WTC11 (cell line): ENCODE measurements at regions not wholly inside any gene's neighbourhood (a gene's known extent, or its start where the extent isn't known, plus 50 kb on each side); places are given as distances from the start of the nearest gene placed in this dataset.

ENCODE experiments used
- ATAC-seq: fragments of 200-7000 bp; cut with Tn5 transposase; 2 replicates; pipeline ENCODE4 v1.10.0; 2021; ENCODE audit warnings: mild to moderate bottlenecking, moderate library complexity
- CTCF ChIA-PET: fragments of 300-600 bp; sonication (Branson Sonifier 250); formaldehyde crosslinking; loops from one replicate; lab custom pipeline; 2021; ENCODE audit warnings: antibody characterized with exemption; lab: Charles Lee
- POLR2A ChIA-PET: fragments of 350-600 bp; sonication (Branson Sonifier 250); formaldehyde crosslinking; loops from one replicate; lab custom pipeline; 2021; ENCODE audit warnings: antibody characterized with exemption; lab: Charles Lee
- DNase-seq: peaks from one replicate; pipeline ENCODE4 v3.0.0; 2021; ENCODE audit warnings: low spot score
- H3K27ac Mint-ChIP-seq: 2 replicates; pipeline ENCODE4 v1.8.0; 2021; ENCODE audit warnings: mixed read lengths
- H3K27me3 Mint-ChIP-seq: 2 replicates; pipeline ENCODE4 v1.8.0; 2021; ENCODE audit warnings: low read depth, mild to moderate bottlenecking, moderate library complexity, mixed read lengths
- H3K36me3 Mint-ChIP-seq: 2 replicates; pipeline ENCODE4 v1.8.0; 2021; ENCODE audit warnings: mixed read lengths
- H3K4me1 Mint-ChIP-seq: 2 replicates; pipeline ENCODE4 v1.8.0; 2022; ENCODE audit warnings: mixed read lengths
- H3K4me3 Mint-ChIP-seq: 2 replicates; pipeline ENCODE4 v1.8.0; 2021; ENCODE audit warnings: mild to moderate bottlenecking, moderate library complexity, mixed read lengths
- H3K9me3 Mint-ChIP-seq: 2 replicates; pipeline ENCODE4 v1.8.0; 2021; ENCODE audit warnings: mixed read lengths
- ARID4B ChIP-seq: sonication (generic); formaldehyde crosslinking; IDR thresholded peaks from 2 replicates; pipeline ENCODE4 v1.8.0; 2023; ENCODE audit warnings: missing genetic modification reagents, mild to moderate bottlenecking, borderline replicate concordance
- CDX4 ChIP-seq: fragments of 250-450 bp; sonication (Bioruptor Pico); IDR thresholded peaks from 2 replicates; pipeline ENCODE4 v1.9.0; 2021; ENCODE audit warnings: moderate library complexity, mild to moderate bottlenecking, inconsistent platforms, borderline replicate concordance
- CREB1 ChIP-seq: sonication (generic); formaldehyde crosslinking; IDR thresholded peaks from 2 replicates; pipeline ENCODE4 v1.8.0; 2023; ENCODE audit warnings: mild to moderate bottlenecking, missing genetic modification reagents
- ERG ChIP-seq: fragments of 250-450 bp; sonication (Bioruptor Pico); IDR thresholded peaks from 2 replicates; pipeline ENCODE4 v1.8.0; 2021; ENCODE audit warnings: mild to moderate bottlenecking
- GRHL2 ChIP-seq: fragments of 250-450 bp; sonication (Bioruptor Pico); IDR thresholded peaks from 2 replicates; pipeline ENCODE4 v1.8.0; 2022; ENCODE audit warnings: mild to moderate bottlenecking, moderate library complexity; ENCODE audit not compliant: insufficient replicate concordance, severe bottlenecking
- GTF2I ChIP-seq: fragments of 250-450 bp; sonication (Bioruptor Pico); conservative IDR thresholded peaks from 2 replicates; pipeline ENCODE4 v1.4.0; 2021; ENCODE audit warnings: mild to moderate bottlenecking
- IRF2 ChIP-seq: sonication (generic); formaldehyde crosslinking; IDR thresholded peaks from 2 replicates; pipeline ENCODE4 v1.8.0; 2022; ENCODE audit warnings: low read depth, missing genetic modification reagents, borderline replicate concordance
- SOX15 ChIP-seq: fragments of 250-450 bp; sonication (Bioruptor Pico); IDR thresholded peaks from 2 replicates; pipeline ENCODE4 v1.9.0; 2021; ENCODE audit warnings: mild to moderate bottlenecking
- USF1 ChIP-seq: sonication (generic); formaldehyde crosslinking; IDR thresholded peaks from 2 replicates; pipeline ENCODE4 v1.8.0; 2022; ENCODE audit warnings: mild to moderate bottlenecking, missing genetic modification reagents
- USF2 ChIP-seq: sonication (generic); formaldehyde crosslinking; IDR thresholded peaks from 2 replicates; pipeline ENCODE4 v1.8.1; 2023; ENCODE audit warnings: mild to moderate bottlenecking, missing genetic modification reagents, moderate library complexity
- ZNF121 ChIP-seq: sonication (generic); formaldehyde crosslinking; IDR thresholded peaks from 2 replicates; pipeline ENCODE4 v1.8.0; 2023; ENCODE audit warnings: missing genetic modification reagents
- ZNF219 ChIP-seq: sonication (generic); formaldehyde crosslinking; IDR thresholded peaks from 2 replicates; pipeline ENCODE4 v1.8.0; 2023; ENCODE audit warnings: missing genetic modification reagents, mild to moderate bottlenecking, borderline replicate concordance
- ZNF263 ChIP-seq: sonication (generic); formaldehyde crosslinking; IDR thresholded peaks from 2 replicates; pipeline ENCODE4 v1.8.1; 2022; ENCODE audit warnings: low read depth, mild to moderate bottlenecking, moderate library complexity, missing genetic modification reagents
- ZNF281 ChIP-seq: sonication (generic); formaldehyde crosslinking; IDR thresholded peaks from 2 replicates; pipeline ENCODE4 v1.8.0; 2023; ENCODE audit warnings: mild to moderate bottlenecking, missing genetic modification reagents
- ZNF396 ChIP-seq: fragments of 250-450 bp; sonication (Bioruptor Pico); IDR thresholded peaks from 2 replicates; pipeline ENCODE4 v1.8.0; 2021; ENCODE audit warnings: mild to moderate bottlenecking, moderate library complexity, borderline replicate concordance
- ZNF425 ChIP-seq: fragments of 250-450 bp; sonication (Bioruptor Pico); conservative IDR thresholded peaks from 2 replicates; pipeline ENCODE4 v1.9.0; 2021; ENCODE audit warnings: mild to moderate bottlenecking
- ZSCAN18 ChIP-seq: fragments of 250-450 bp; sonication (Bioruptor Pico); IDR thresholded peaks from 2 replicates; pipeline ENCODE4 v2.1.2; 2022; ENCODE audit warnings: mild to moderate bottlenecking, moderate library complexity

- TF ChIP-seq IRF2 = no peak
- TF ChIP-seq ZSCAN18 (CRISPR knock-in tag) = no peak
- TF ChIP-seq ZNF396 (CRISPR knock-in tag) = no peak
- no peak for TF ChIP-seq ZNF281 (CRISPR knock-in tag)
- no peak for TF ChIP-seq CREB1 (CRISPR knock-in tag)
- TF ChIP-seq, all 79 proteins: peak for 0
Measured at GRCh38 chr4:29037501-29037900, 1682.7 kb upstream of the PCDH7 start (continued).

GRCh38 chr4:29043411-29043810 is 1676.8 kb upstream of the PCDH7 start:
- H3K4me1 Mint-ChIP-seq = no peaks in the 10 kb centered on the region
- no peak overlapping the region for H3K4me3 Mint-ChIP-seq
- no peak for DNase-seq
- H3K9me3 Mint-ChIP-seq = peaks cover 6% of the 10 kb centered on the region
- POLR2A ChIA-PET = no interaction called here
- H3K27ac Mint-ChIP-seq = no peak overlapping the region
- TF ChIP-seq GRHL2 (CRISPR knock-in tag) (no peak), GTF2I (CRISPR knock-in tag) (no peak), CDX4 (CRISPR knock-in tag) (no peak), USF2 (no peak), ZNF263 (CRISPR knock-in tag) (no peak), ZNF121 (no peak), USF1 (CRISPR knock-in tag) (no peak), IRF2 (no peak), ZNF425 (CRISPR knock-in tag) (no peak), ZNF219 (CRISPR knock-in tag) (no peak), ARID4B (CRISPR knock-in tag) (no peak), SOX15 (CRISPR knock-in tag) (no peak), ERG (CRISPR knock-in tag) (no peak)
- peaks cover 5% of the 10 kb centered on the region for H3K36me3 Mint-ChIP-seq
- CTCF ChIA-PET = no interaction called here
- no peak for ATAC-seq
- no peaks in the 10 kb centered on the region for H3K27me3 Mint-ChIP-seq
